ENCODE measurements at regions not wholly inside any gene's neighbourhood (a gene's known extent, or its start where the extent isn't known, plus 50 kb on each side); places are given as distances from the start of the nearest gene placed in this dataset.

DNA sequence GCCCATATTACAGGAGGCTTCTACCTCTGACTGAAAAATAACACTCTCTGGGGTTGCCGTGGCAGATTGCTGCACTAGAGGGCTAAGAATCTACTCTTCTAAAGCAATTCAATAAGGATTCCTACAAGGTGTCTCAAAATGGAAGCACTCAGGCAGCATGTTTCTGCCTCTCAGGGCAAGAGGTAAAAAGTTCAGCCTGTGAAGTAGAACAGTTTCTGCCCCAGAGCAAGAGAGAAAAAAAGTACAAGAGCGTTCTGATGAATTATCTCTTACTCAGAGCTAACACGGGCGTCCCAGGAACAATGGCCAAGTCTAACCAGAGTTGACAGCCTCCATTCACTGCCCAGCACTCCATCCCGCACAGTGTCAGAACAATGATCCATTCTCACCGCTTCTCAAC lies 71.3 kb upstream of the TES start:
- in situ Hi-C loops (cut with HindIII; ENCODE audit: low pct_unique_long_range_greater_than_20kb, low sequenced_read_pairs): no loop called here
- peak; percentile 92 for DNase-seq (ENCODE audit: low read depth, low spot score)

GRCh38 chr7:116139807-116140206 lies 70.5 kb upstream of the TES start:
- DNase-seq (ENCODE audit: low read depth, low spot score): no peak
- in situ Hi-C loops (cut with HindIII; ENCODE audit: low pct_unique_long_range_greater_than_20kb, low sequenced_read_pairs): no loop called here

DNA sequence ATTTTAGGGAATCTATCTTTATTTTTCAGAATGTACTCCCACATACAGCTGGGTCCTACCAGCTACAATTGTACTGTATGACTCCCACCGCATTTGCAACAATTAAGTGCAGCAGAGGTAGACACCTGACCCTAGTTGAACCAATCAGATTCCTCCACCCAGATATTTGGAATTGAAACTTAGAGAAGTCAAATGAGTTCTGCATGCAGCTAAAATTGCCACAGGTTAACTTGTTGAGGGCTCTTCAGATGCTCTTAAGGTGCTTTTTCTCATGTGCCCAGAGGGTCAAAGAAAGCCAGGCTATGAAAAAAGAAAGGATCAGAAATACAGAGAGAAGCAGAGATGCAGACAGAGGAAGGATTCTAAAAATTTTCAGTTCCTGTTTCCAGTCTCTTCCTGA lies 68.0 kb upstream of the TES start:
- in situ Hi-C loops (cut with HindIII; ENCODE audit: low pct_unique_long_range_greater_than_20kb, low sequenced_read_pairs): no loop called here
- no peak for DNase-seq (ENCODE audit: low read depth, low spot score)

DNA sequence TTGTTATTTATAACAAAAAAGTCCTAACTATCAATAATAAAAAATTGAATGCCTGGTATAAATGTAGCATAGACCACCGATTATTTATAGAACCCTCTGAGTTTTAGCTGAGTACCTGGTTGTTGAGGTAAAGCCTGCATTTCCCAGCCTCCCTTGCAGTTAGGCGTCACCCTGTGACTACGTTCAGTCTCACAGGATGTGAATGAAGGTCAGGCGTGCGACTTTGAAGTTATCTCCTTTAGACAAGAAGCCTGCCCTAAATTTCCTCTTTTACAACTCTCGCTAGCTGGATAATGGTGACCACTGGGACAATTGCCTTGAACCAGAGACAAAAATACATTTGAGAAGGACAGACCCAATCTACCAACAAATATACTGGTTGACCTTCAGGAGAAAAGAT lies 67.5 kb upstream of the TES start:
- in situ Hi-C loops (cut with HindIII; ENCODE audit: low pct_unique_long_range_greater_than_20kb, low sequenced_read_pairs): no loop called here
- DNase-seq (ENCODE audit: low read depth, low spot score): no peak

DNA sequence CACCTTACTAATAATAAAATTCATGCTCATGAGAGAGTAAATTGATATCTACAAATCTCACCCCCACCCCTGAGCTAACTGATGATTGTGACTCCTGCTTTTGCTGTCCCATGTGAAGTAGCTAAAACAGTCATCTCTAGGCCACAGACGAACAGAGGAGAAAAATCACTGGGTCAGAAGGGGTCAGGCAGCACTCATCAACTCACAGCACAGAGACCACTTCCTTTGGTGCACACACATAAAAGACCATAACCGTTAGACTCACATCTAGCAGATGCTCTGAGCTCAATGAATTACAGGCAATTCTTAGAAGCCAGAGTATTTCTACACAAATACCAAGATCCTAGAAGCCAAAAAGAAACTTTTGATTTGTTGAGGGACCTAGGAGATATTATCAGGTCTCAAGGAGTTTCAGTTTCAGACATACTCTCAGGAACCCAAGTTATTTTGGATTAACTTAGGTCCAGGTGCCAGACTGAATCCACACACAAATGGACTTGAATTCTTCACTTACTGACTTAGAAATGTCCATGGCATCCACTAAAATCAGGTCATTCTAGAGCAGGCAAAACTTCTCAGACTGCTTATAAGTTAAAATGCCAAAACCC lies 65.0 kb upstream of the TES start:
- in situ Hi-C loops (cut with HindIII; ENCODE audit: low pct_unique_long_range_greater_than_20kb, low sequenced_read_pairs): no loop called here
- DNase-seq (ENCODE audit: low read depth, low spot score): no peak

DNA sequence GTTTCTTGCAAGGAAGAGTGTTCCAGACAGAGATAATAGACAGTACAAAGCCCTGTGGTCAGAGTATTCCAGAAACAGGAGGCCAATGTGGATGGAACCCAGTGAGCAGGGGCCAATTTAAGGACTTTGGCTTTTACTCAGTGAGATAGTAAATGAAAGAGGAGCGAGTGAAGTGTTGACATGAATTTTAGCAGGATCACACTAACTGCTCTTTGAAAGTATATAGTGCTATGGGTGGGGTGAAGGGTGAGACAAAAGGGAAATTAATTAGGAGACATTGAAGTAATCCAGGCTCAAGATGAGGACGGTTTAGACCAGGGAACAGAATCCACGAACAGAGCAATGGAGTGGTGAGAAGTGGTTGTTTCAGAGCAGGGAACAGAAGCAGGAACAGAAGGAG lies 62.2 kb upstream of the TES start:
- in situ Hi-C loops (cut with HindIII; ENCODE audit: low pct_unique_long_range_greater_than_20kb, low sequenced_read_pairs): no loop called here
- no peak for DNase-seq (ENCODE audit: low read depth, low spot score)

DNA sequence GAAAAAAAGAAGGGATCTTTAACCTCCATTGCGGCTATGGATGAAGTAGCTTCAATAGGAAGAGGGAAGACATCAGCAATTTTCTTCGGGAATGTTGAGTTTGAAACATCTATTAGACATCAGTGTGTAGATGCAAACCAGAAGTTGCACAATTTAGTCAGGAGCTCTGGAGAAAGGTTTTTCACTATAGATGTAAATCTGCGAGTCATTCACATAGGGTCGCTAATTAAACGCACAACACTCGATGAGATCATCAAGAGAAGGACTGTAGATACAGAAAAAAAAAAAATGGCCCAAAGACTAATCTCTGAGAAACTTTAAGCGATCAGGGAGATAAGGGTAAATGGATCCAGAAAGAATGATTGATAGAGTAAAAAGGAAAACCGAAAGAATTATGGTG lies 61.7 kb upstream of the TES start:
- in situ Hi-C loops (cut with HindIII; ENCODE audit: low pct_unique_long_range_greater_than_20kb, low sequenced_read_pairs): no loop called here
- no peak for DNase-seq (ENCODE audit: low read depth, low spot score)

DNA sequence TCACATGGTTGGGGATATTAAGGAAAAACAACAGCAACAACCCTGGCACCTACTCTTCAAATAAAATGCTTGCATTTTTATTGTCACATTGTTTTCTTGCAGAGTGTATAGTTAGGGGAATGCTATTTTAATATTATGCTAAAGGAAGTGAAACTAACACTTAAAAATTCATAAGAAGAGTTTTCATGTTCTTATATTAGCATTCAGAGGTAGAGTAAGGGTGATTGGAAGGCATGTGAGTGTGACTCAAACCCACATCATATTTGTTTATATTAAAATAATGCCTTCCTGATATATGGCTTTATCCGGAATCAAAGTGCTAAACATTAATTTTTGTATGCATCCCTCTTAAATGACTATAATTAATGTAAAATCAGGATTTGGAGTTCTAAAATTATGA lies 59.8 kb upstream of the TES start:
- no peak for DNase-seq (ENCODE audit: low read depth, low spot score)
- in situ Hi-C loops (cut with HindIII; ENCODE audit: low pct_unique_long_range_greater_than_20kb, low sequenced_read_pairs): no loop called here

DNA sequence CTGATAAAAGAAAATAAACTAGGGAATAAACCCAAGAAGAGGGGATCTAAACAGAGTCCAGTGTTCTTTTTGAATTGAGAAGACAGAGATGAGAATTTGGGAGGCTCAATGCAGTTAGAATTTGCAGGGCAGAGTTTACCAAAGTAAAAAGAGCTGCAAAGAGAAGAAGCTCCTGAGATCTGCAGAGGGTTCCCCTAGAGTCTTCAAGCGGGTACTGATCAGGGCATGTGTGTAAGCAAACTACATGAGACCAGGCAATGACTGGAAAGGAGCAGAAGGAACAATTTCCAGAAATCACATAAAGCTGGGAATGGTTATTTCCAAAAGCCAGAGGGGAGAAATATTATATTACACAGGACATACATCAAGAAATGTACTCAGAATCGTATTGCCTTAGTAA lies 58.1 kb upstream of the TES start:
- DNase-seq (ENCODE audit: low read depth, low spot score): peak; percentile 35
- in situ Hi-C loops (cut with HindIII; ENCODE audit: low pct_unique_long_range_greater_than_20kb, low sequenced_read_pairs): no loop called here

- in situ Hi-C loops (cut with HindIII; ENCODE audit: low pct_unique_long_range_greater_than_20kb, low sequenced_read_pairs): no loop called here
- peak; percentile 30 for DNase-seq (ENCODE audit: low read depth, low spot score)
Measured at GRCh38 chr7:116153050-116153449, 57.3 kb upstream of the TES start.

GRCh38 chr7:116159711-116160110 lies 50.6 kb upstream of the TES start:
- in situ Hi-C loops (cut with HindIII; ENCODE audit: low pct_unique_long_range_greater_than_20kb, low sequenced_read_pairs): no loop called here

More at GRCh38 chr7:116159711-116160110, 50.6 kb upstream of the TES start:
- DNase-seq (ENCODE audit: low read depth, low spot score): no peak

Data from SK-MEL-5 (cell line).